Peyer's patch (tissue), 4 donors: ENCODE measurements at regions not wholly inside any gene's neighbourhood (a gene's known extent, or its start where the extent isn't known, plus 50 kb on each side); places are given as distances from the start of the nearest gene placed in this dataset.

Experiments used
- CTCF ChIP-seq, 6 experiments: fragments of 450-650 bp in 4 of 6; fragments of 200-600 bp in 2 of 6; sonication (generic) in 1 of 6; IDR thresholded peaks; one replicate each; pipeline ENCODE4 v1.5.1; 2017 to 2019; ENCODE audit warnings: antibody characterized with exemption in 6 of 6, mild to moderate bottlenecking in 3 of 6, moderate library complexity in 1 of 6
- POLR2A ChIP-seq, 2 donors: fragments of 450-650 bp; IDR thresholded peaks; one replicate each; pipeline ENCODE4 v1.5.1; 2017; ENCODE audit warnings: antibody characterized with exemption in 2 of 2, mild to moderate bottlenecking in 2 of 2, moderate library complexity in 2 of 2

- TF ChIP-seq CTCF (IDR thresholded peaks at IDR 0.05): no peak
- no peak for TF ChIP-seq POLR2A (IDR thresholded peaks at IDR 0.05)
Observed at GRCh38 chr11:45482331-45482730, 183.1 kb downstream of the CHST1 start.
